Osteoblast (primary cell): ENCODE measurements at regions not wholly inside any gene's neighbourhood (a gene's known extent, or its start where the extent isn't known, plus 50 kb on each side); places are given as distances from the start of the nearest gene placed in this dataset.

Experiments used
- DNase-seq: peaks from one replicate; pipeline ENCODE4 v3.0.0; 2011; ENCODE audit warnings: low spot score, mixed read lengths; ENCODE audit not compliant: insufficient read length; ENCODE audit errors: missing footprints
- H2AFZ ChIP-seq: 2 replicates; pipeline ENCODE4 v1.6.0; 2011; ENCODE audit warnings: mild to moderate bottlenecking, low read length
- H3K27ac ChIP-seq: 2 replicates; pipeline ENCODE4 v1.5.1; 2011; ENCODE audit warnings: mild to moderate bottlenecking, low read depth, low read length, moderate library complexity
- H3K27me3 ChIP-seq: 2 replicates; pipeline ENCODE4 v1.6.0; 2012; ENCODE audit warnings: mild to moderate bottlenecking, control low read depth, inconsistent platforms, low read length, moderate library complexity; ENCODE audit not compliant: insufficient read depth
- H3K36me3 ChIP-seq: 2 replicates; pipeline ENCODE4 v1.5.1; 2011; ENCODE audit warnings: mild to moderate bottlenecking, low read length, control low read depth, moderate library complexity; ENCODE audit not compliant: insufficient read depth
- H3K4me1 ChIP-seq: 2 replicates; pipeline ENCODE4 v1.5.1; 2011; ENCODE audit warnings: mild to moderate bottlenecking, low read length, control low read depth, moderate library complexity; ENCODE audit not compliant: insufficient read depth
- H3K4me2 ChIP-seq: 2 replicates; pipeline ENCODE4 v1.6.0; 2011; ENCODE audit warnings: mild to moderate bottlenecking, low read length; ENCODE audit not compliant: insufficient read depth
- H3K4me3 ChIP-seq: fragments of 200-600 bp; sonication (generic); 3 replicates; pipeline ENCODE4 v1.5.1; 2012; ENCODE audit warnings: mild to moderate bottlenecking, low read length, inconsistent platforms; ENCODE audit not compliant: insufficient read depth
- H3K79me2 ChIP-seq: 2 replicates; pipeline ENCODE4 v1.6.0; 2012; ENCODE audit warnings: mild to moderate bottlenecking, low read length, control low read depth, inconsistent platforms; ENCODE audit not compliant: insufficient read depth
- H3K9me3 ChIP-seq: 2 replicates; pipeline ENCODE4 v1.5.1; 2011; ENCODE audit warnings: low read depth, low read length, control low read depth
- H4K20me1 ChIP-seq: 2 replicates; pipeline ENCODE4 v1.6.0; 2012; ENCODE audit warnings: mild to moderate bottlenecking, low read length, control low read depth; ENCODE audit not compliant: insufficient read depth
- CTCF ChIP-seq: IDR thresholded peaks from 2 replicates; pipeline ENCODE4 v1.5.1; 2011; ENCODE audit warnings: mild to moderate bottlenecking, low read depth, low read length, moderate library complexity; ENCODE audit errors: extremely low read depth

- no peak overlapping the region for H3K4me3 ChIP-seq
- no peak for DNase-seq
- no peaks in the 10 kb centered on the region for H3K27me3 ChIP-seq
- H2AFZ ChIP-seq = no peak overlapping the region
- H4K20me1 ChIP-seq = no peaks in the 10 kb centered on the region
- TF ChIP-seq CTCF = no peak
- no peak overlapping the region for H3K4me2 ChIP-seq
- H3K27ac ChIP-seq = no peak overlapping the region
- no peaks in the 10 kb centered on the region for H3K79me2 ChIP-seq
- no peaks in the 10 kb centered on the region for H3K9me3 ChIP-seq
- H3K4me1 ChIP-seq = peaks cover 33% of the 10 kb centered on the region
- H3K36me3 ChIP-seq = no peaks in the 10 kb centered on the region
Measured at GRCh38 chr14:51447411-51447810, 204.3 kb upstream of the FRMD6 start.

GRCh38 chr14:51448831-51449670 is 202.7 kb upstream of the FRMD6 start:
- no peak overlapping the region for H3K4me2 ChIP-seq
- H2AFZ ChIP-seq = no peak overlapping the region
- no peaks in the 10 kb centered on the region for H3K27me3 ChIP-seq
- no peak for DNase-seq
- no peaks in the 10 kb centered on the region for H3K79me2 ChIP-seq
- H3K36me3 ChIP-seq = no peaks in the 10 kb centered on the region
- no peak overlapping the region for H3K27ac ChIP-seq
- H3K4me1 ChIP-seq = peaks cover 22% of the 10 kb centered on the region
- TF ChIP-seq CTCF = no peak
- no peaks in the 10 kb centered on the region for H4K20me1 ChIP-seq
- H3K4me3 ChIP-seq = no peak overlapping the region
- no peaks in the 10 kb centered on the region for H3K9me3 ChIP-seq

GRCh38 chr14:51449681-51450080 is 202.0 kb upstream of the FRMD6 start:
- DNase-seq = no peak

More at GRCh38 chr14:51449681-51450080, 202.0 kb upstream of the FRMD6 start:
- Histone ChIP-seq H3K4me3 (no peak overlapping the region), H3K27me3 (no peaks in the 10 kb centered on the region), H3K4me2 (no peak overlapping the region), H3K79me2 (no peaks in the 10 kb centered on the region), H2AFZ (no peak overlapping the region), H4K20me1 (no peaks in the 10 kb centered on the region), H3K4me1 (peaks cover 23% of the 10 kb centered on the region), H3K9me3 (no peaks in the 10 kb centered on the region), H3K27ac (no peak overlapping the region), H3K36me3 (no peaks in the 10 kb centered on the region)
- TF ChIP-seq CTCF = no peak
